CD4-positive, alpha-beta T cell (primary cell): ENCODE measurements at regions not wholly inside any gene's neighbourhood (a gene's known extent, or its start where the extent isn't known, plus 50 kb on each side); places are given as distances from the start of the nearest gene placed in this dataset.

Experiments
- ATAC-seq: fragments of 200-7000 bp; cut with Tn5 transposase; one replicate; pipeline ENCODE4 v1.10.0; 2022; ENCODE audit warnings: mild to moderate bottlenecking; ENCODE audit not compliant: poor library complexity
- CTCF ChIA-PET: fragments of 350-600 bp; sonication (Branson Sonifier 250); formaldehyde crosslinking; loops from one replicate; lab custom pipeline; 2021; ENCODE audit warnings: antibody characterized with exemption, inconsistent platforms; lab: Charles Lee
- POLR2A ChIA-PET: fragments of 350-600 bp; sonication (Branson Sonifier 250); formaldehyde crosslinking; loops from one replicate; lab custom pipeline; 2021; ENCODE audit warnings: antibody characterized with exemption, inconsistent platforms; lab: Charles Lee
- DNase-seq, 14 experiments: peaks; one replicate each; pipeline ENCODE4 v3.0.0-alpha.2; 2013 to 2020; ENCODE audit warnings: mixed read lengths in 2 of 14
- H3K27ac ChIP-seq, 2 donors: one replicate each; pipeline versions ENCODE4 v1.5.1 to v1.7.0; 2013; ENCODE audit warnings: low read length in 2 of 2, low read depth in 1 of 2, mild to moderate bottlenecking in 1 of 2
- H3K27me3 ChIP-seq, 2 experiments: 1 replicate in 1 of 2; 2 replicates in 1 of 2; pipeline versions ENCODE4 v1.6.1 to v1.7.0; 2013; ENCODE audit warnings: low read length in 2 of 2, control low read depth in 1 of 2, mild to moderate bottlenecking in 1 of 2, moderate library complexity in 1 of 2; ENCODE audit not compliant: insufficient read depth in 2 of 2, control insufficient read depth in 1 of 2
- H3K36me3 ChIP-seq: one replicate; pipeline ENCODE4 v1.6.1; 2013; ENCODE audit warnings: low read length, control low read depth; ENCODE audit not compliant: insufficient read depth
- H3K4me1 ChIP-seq: one replicate; pipeline ENCODE4 v1.6.1; 2013; ENCODE audit warnings: low read length, control low read depth; ENCODE audit not compliant: insufficient read depth
- H3K4me3 ChIP-seq: one replicate; pipeline ENCODE4 v1.5.1; 2013; ENCODE audit warnings: mild to moderate bottlenecking, low read length, moderate library complexity
- H3K9me3 ChIP-seq, 2 experiments: 1 replicate in 1 of 2; 2 replicates in 1 of 2; pipeline versions ENCODE4 v1.6.1 to v1.7.0; 2013; ENCODE audit warnings: low read length in 2 of 2, mild to moderate bottlenecking in 2 of 2, control low read depth in 1 of 2, moderate library complexity in 1 of 2; ENCODE audit not compliant: control insufficient read depth in 1 of 2, insufficient read depth in 1 of 2
- H3K27ac Mint-ChIP-seq: one replicate; pipeline ENCODE4 v1.8.0; 2020; ENCODE audit warnings: mixed read lengths
- H3K27me3 Mint-ChIP-seq: one replicate; pipeline ENCODE4 v1.8.0; 2021; ENCODE audit warnings: mixed read lengths
- H3K36me3 Mint-ChIP-seq: one replicate; pipeline ENCODE4 v1.8.0; 2021; ENCODE audit warnings: low read depth, mixed read lengths
- H3K4me1 Mint-ChIP-seq: one replicate; pipeline ENCODE4 v1.8.0; 2021; ENCODE audit warnings: low read depth, mixed read lengths
- H3K4me3 Mint-ChIP-seq: one replicate; pipeline ENCODE4 v1.8.0; 2020; ENCODE audit warnings: mild to moderate bottlenecking, mixed read lengths
- H3K9me3 Mint-ChIP-seq: one replicate; pipeline ENCODE4 v1.8.0; 2020; ENCODE audit warnings: mixed read lengths
- intact Hi-C, 2 experiments: fragments of 100-400 bp; cut with DNase I in 1 of 2; cut with micrococcal nuclease in 1 of 2; formaldehyde crosslinking; loops; one replicate each; pipeline versions ENCODE4 v1.15.1 to v1.9.0; 2023 to 2025; cut with DNase I, micrococcal nuclease
- TF ChIP-seq, protein P1 (sequence below): fragments of 200-600 bp; IDR thresholded peaks from one replicate; pipeline ENCODE4 v1.8.0; 2022; ENCODE audit warnings: antibody characterized with exemption, mild to moderate bottlenecking

DNA sequence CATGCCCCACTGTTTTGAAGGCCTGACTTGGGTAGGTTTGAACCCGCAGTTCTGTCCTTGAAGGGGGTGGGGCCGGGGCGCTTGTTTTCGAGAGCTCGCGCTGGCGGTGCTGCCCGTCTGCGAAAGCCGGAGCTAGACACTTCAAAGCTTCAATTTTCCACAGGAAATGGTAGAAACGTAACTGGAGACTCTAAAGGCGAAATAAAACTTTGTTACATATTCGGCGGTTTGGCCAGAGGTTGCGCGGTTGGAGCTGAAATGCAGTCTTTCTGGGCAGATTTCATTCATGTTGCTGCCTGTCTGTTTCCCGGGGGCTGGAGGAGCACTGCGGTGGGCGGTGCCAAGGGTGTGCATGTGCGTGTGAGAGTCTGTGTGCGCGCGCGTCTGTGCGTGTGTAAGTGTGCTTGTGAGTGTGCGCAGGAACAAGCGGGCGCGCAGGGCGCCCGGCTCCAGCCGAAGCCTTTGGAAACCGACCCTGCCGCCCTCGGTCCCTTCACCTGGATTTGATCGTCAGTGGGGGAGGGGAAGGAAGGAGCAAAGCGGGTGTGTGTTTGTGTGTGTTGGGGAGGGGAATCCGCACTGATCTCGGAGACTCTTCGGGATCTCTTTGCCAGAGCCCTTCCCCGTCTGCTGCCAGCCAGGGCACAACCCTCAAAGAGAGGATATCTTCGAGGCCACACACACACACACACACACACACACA lies 227.7 kb upstream of the CRY1 start:
- ATAC-seq = peak; percentile 50
- intact Hi-C loops = loop anchor here (2.0 to 5.0 kb wide), 4 partner anchors 48 to 1018 kb away; partner anchors contain the start of genes POLR3B (in 1 of the 2) and TCP11L2 (in 1 of the 2)

DNA sequence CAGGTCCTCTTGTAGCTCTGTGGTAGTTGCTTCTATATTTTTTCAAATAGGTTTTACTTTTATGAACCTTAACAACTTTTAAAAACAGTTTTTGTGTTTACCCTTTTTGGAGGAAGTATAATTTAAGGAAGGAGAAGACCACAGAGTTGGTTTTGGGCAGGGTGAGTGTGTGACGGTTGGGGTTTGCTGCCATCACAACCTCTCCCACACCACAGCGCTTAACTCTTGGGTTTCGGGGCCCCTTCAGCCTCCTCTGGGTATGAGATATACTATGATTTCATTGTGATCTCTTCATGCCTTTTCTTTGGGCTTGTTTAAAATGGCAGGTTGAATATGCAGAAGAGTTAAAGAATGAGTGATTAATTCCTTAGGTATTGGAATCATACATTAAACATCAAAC lies 228.7 kb upstream of the CRY1 start:
- POLR2A ChIA-PET = interaction anchor here (1.0 to 7.8 kb wide), 5 partner anchors 9 to 83 kb away, joined by 3 to 192 read pairs (median 9); no protein-coding TSS in a partner anchor
- Mint-ChIP-seq H3K27ac (peak overlapping the region; percentile 93), H3K4me3 (peak overlapping the region; percentile 92), H3K27me3 (no peaks in the 10 kb centered on the region), H3K4me1 (peaks cover 67% of the 10 kb centered on the region), H3K9me3 (no peaks in the 10 kb centered on the region), H3K36me3 (peaks cover 20% of the 10 kb centered on the region)
- TF ChIP-seq, protein P1, sequence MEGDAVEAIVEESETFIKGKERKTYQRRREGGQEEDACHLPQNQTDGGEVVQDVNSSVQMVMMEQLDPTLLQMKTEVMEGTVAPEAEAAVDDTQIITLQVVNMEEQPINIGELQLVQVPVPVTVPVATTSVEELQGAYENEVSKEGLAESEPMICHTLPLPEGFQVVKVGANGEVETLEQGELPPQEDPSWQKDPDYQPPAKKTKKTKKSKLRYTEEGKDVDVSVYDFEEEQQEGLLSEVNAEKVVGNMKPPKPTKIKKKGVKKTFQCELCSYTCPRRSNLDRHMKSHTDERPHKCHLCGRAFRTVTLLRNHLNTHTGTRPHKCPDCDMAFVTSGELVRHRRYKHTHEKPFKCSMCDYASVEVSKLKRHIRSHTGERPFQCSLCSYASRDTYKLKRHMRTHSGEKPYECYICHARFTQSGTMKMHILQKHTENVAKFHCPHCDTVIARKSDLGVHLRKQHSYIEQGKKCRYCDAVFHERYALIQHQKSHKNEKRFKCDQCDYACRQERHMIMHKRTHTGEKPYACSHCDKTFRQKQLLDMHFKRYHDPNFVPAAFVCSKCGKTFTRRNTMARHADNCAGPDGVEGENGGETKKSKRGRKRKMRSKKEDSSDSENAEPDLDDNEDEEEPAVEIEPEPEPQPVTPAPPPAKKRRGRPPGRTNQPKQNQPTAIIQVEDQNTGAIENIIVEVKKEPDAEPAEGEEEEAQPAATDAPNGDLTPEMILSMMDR = no peak
- Histone ChIP-seq H3K4me1 (peaks cover 43% of the 10 kb centered on the region), H3K9me3 (no peaks in the 10 kb centered on the region), H3K36me3 (no peaks in the 10 kb centered on the region), H3K4me3 (peak overlapping the region; percentile 95), H3K27me3 (no peaks in the 10 kb centered on the region), H3K27ac (peak overlapping the region in 1 of 2 donors; percentile 16)
- intact Hi-C loops = loop anchor here (1.0 to 5.0 kb wide), 2 partner anchors 50 to 965 kb away; partner anchors contain the start of gene POLR3B (in 1 of the 2)
- ATAC-seq (no peak), DNase-seq (peak in 10 of 14 experiments; percentile 15 to 70 (median 44))
- CTCF ChIA-PET = interaction anchor here (2.5 kb wide), 1 partner anchor 80 kb away, joined by 7 read pairs; no protein-coding TSS in a partner anchor

More for the DNA sequence above, 227.7 kb upstream of the CRY1 start:
- Histone ChIP-seq H3K9me3 (no peaks in the 10 kb centered on the region), H3K4me3 (peak overlapping the region; percentile 95), H3K4me1 (peaks cover 43% of the 10 kb centered on the region), H3K27ac (peak overlapping the region; percentile 21 to 70), H3K36me3 (no peaks in the 10 kb centered on the region), H3K27me3 (no peaks in the 10 kb centered on the region)
- peak; percentile 61 to 93 (median 76) for DNase-seq
- H3K27ac Mint-ChIP-seq = peak overlapping the region; percentile 93
- no peaks in the 10 kb centered on the region for H3K9me3 Mint-ChIP-seq
- H3K4me3 Mint-ChIP-seq = peak overlapping the region; percentile 92
- ChIA-PET CTCF (interaction anchor here (0.6 to 2.5 kb wide), 3 partner anchors 81 to 309 kb away, joined by 3 to 7 read pairs (median 5); no protein-coding TSS in a partner anchor), POLR2A (interaction anchor here (0.6 to 7.8 kb wide), 25 partner anchors 8 to 365 kb away, joined by 3 to 192 read pairs (median 4); partner anchors contain the start of genes CRY1 and TMEM263)
- H3K27me3 Mint-ChIP-seq = no peaks in the 10 kb centered on the region
- H3K36me3 Mint-ChIP-seq = peaks cover 20% of the 10 kb centered on the region
- TF ChIP-seq, protein P1 = no peak
- H3K4me1 Mint-ChIP-seq = peaks cover 58% of the 10 kb centered on the region

DNA sequence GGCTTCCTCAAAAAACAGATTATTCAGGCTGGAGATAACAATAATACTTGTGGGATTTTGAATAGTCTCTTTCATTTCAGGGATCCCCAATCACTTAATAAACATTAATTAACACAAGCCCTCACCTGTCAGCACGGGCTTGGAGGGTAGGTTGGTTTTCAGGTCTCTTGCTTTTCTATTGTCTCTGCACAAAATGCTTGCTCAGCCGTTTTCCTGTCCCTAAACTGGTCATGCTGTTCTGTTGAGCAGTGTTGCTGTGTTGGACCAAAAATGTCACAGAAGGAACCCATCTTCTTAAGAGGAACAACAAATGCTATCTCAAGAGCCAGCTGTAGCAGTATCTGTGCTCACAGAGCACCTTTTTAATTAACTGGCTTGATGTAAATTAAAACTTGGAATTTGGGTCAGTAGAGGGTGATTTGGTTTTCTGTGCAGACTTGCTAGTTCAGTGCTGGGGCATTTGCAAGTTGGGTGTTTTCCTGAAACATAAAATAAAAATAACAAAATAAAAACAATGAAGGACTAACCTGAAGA lies 231.8 kb upstream of the CRY1 start:
- no peak overlapping the region for H3K4me3 Mint-ChIP-seq
- H3K36me3 Mint-ChIP-seq = peaks cover 18% of the 10 kb centered on the region
- DNase-seq (no peak), ATAC-seq (no peak)
- Histone ChIP-seq H3K27me3 (no peaks in the 10 kb centered on the region), H3K9me3 (no peaks in the 10 kb centered on the region), H3K4me3 (no peak overlapping the region), H3K4me1 (peaks cover 48% of the 10 kb centered on the region), H3K27ac (no peak overlapping the region), H3K36me3 (no peaks in the 10 kb centered on the region)
- CTCF ChIA-PET = no interaction called here
- H3K27ac Mint-ChIP-seq = no peak overlapping the region
- TF ChIP-seq, protein P1 = no peak
- H3K9me3 Mint-ChIP-seq = no peaks in the 10 kb centered on the region
- POLR2A ChIA-PET = interaction anchor here (1.0 to 1.1 kb wide), 2 partner anchors 21 to 47 kb away, joined by 3 to 4 read pairs; no protein-coding TSS in a partner anchor
- H3K4me1 Mint-ChIP-seq = peaks cover 85% of the 10 kb centered on the region
- H3K27me3 Mint-ChIP-seq = no peaks in the 10 kb centered on the region
- intact Hi-C loops = no loop called here
